HuH-7 (cell line): ENCODE measurements at regions not wholly inside any gene's neighbourhood (a gene's known extent, or its start where the extent isn't known, plus 50 kb on each side); places are given as distances from the start of the nearest gene placed in this dataset.
A peak's percentile ranks its signal among the peaks of the same experiment; 100 is the strongest.
"Not testable (repeated sequence)": the region's sequence is repeated elsewhere in the genome, so short reads cannot be mapped to it uniquely, and the experiment has no call there.

Source experiments
- DNase-seq: peaks from one replicate; pipeline ENCODE4 v3.0.0; 2011; ENCODE audit warnings: low spot score

- DNase-seq, result no peak
Observed at GRCh38 chr5:88092358-88092757, 176.3 kb downstream of the TMEM161B start.

GRCh38 chr5:88090506-88090905 is 178.1 kb downstream of the TMEM161B start:
- DNase-seq, result no peak

- no peak for DNase-seq
Observed at GRCh38 chr5:88089719-88090390, 178.8 kb downstream of the TMEM161B start.

- DNase-seq, result no peak
Observed at GRCh38 chr5:88085462-88085861, 183.2 kb downstream of the TMEM161B start.

GRCh38 chr5:88081877-88082276 is 186.8 kb downstream of the TMEM161B start:
- peak; percentile 12 for DNase-seq

GRCh38 chr5:88063813-88064212 is 204.8 kb downstream of the TMEM161B start:
- DNase-seq, result no peak

- no peak for DNase-seq
Observed at GRCh38 chr5:88060194-88060593, 208.5 kb downstream of the TMEM161B start.

- DNase-seq, result no peak
Observed at GRCh38 chr5:88058625-88059024, 210.0 kb downstream of the TMEM161B start.

GRCh38 chr5:88052468-88052867 is 216.2 kb downstream of the TMEM161B start:
- DNase-seq, result not testable (repeated sequence)

- no peak for DNase-seq
Observed at GRCh38 chr5:88051148-88051547, 217.5 kb downstream of the TMEM161B start.

- no peak for DNase-seq
Observed at GRCh38 chr5:88049737-88050136, 218.9 kb downstream of the TMEM161B start.

GRCh38 chr5:88049156-88049555 is 219.5 kb downstream of the TMEM161B start:
- no peak for DNase-seq

- DNase-seq, result no peak
Observed at GRCh38 chr5:88045931-88046461, 222.6 kb downstream of the TMEM161B start.

GRCh38 chr5:88045165-88045564 is 223.5 kb downstream of the TMEM161B start:
- DNase-seq, result no peak

GRCh38 chr5:88034520-88034919 is 234.1 kb downstream of the TMEM161B start:
- no peak for DNase-seq

- DNase-seq, result no peak
Observed at GRCh38 chr5:88033191-88033590, 235.5 kb downstream of the TMEM161B start.

- no peak for DNase-seq
Observed at GRCh38 chr5:88029011-88029410, 239.6 kb downstream of the TMEM161B start.

GRCh38 chr5:88021141-88021540 is 247.5 kb downstream of the TMEM161B start:
- no peak for DNase-seq

GRCh38 chr5:88014984-88015383 is 253.7 kb downstream of the TMEM161B start:
- DNase-seq, result not testable (repeated sequence)

- DNase-seq, result no peak
Observed at GRCh38 chr5:88000877-88001276, 267.8 kb downstream of the TMEM161B start.

GRCh38 chr5:87997662-87998061 is 271.0 kb downstream of the TMEM161B start:
- peak; percentile 10 for DNase-seq

- DNase-seq, result no peak
Observed at GRCh38 chr5:87966213-87966612, 302.4 kb downstream of the TMEM161B start.

GRCh38 chr5:87954121-87954520 is 314.5 kb downstream of the TMEM161B start:
- no peak for DNase-seq

GRCh38 chr5:87951661-87952060 is 317.0 kb downstream of the TMEM161B start:
- no peak for DNase-seq
